Fibroblast of gingiva (primary cell): ENCODE measurements at regions not wholly inside any gene's neighbourhood (a gene's known extent, or its start where the extent isn't known, plus 50 kb on each side); places are given as distances from the start of the nearest gene placed in this dataset.
"Not testable (repeated sequence)": the region's sequence is repeated elsewhere in the genome, so short reads cannot be mapped to it uniquely, and the experiment has no call there.

Experiments used
- DNase-seq: peaks from one replicate; pipeline ENCODE4 v3.0.0-alpha.2; 2011; ENCODE audit warnings: low read depth

GRCh38 chr6:28623242-28623641, 97.6 kb downstream of the GPX5 start:
- DNase-seq = not testable (repeated sequence)

GRCh38 chr6:28626386-28626785, 100.7 kb downstream of the GPX5 start:
- not testable (repeated sequence) for DNase-seq

DNA sequence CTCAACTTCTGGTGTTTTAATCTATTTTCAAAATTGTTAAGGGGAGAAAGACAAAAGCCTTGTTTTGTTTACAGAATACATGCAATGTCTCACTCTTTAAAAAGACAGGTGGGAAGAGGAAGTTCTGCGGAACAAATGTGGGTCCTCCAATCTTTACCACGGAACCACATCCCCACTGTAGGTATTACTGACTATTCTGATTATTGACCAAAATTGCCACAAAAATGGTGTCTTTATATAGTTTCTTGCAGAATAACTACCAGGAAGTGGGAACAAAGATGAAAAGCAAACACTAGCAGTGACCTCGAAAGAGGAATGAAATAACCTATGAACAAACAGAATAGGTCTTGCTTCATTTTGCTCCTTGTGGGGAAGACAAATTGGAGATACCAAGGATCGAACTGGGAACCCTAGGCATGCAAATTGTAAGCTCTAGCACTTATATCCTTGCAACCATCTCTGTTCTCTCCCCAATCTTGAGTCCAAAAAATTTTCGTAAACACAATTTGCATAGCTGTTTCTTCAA, 106.7 kb downstream of the GPX5 start:
- no peak for DNase-seq

- DNase-seq = no peak
These were observed 107.9 kb downstream of the GPX5 start for GRCh38 chr6:28633445-28634215.

- DNase-seq = no peak
These were observed 108.7 kb downstream of the GPX5 start for GRCh38 chr6:28634411-28634760.

- DNase-seq = peak; percentile 3
These were observed 109.3 kb downstream of the GPX5 start for GRCh38 chr6:28634761-28635546.

GRCh38 chr6:28635547-28636158, 110.0 kb downstream of the GPX5 start:
- no peak for DNase-seq

DNA sequence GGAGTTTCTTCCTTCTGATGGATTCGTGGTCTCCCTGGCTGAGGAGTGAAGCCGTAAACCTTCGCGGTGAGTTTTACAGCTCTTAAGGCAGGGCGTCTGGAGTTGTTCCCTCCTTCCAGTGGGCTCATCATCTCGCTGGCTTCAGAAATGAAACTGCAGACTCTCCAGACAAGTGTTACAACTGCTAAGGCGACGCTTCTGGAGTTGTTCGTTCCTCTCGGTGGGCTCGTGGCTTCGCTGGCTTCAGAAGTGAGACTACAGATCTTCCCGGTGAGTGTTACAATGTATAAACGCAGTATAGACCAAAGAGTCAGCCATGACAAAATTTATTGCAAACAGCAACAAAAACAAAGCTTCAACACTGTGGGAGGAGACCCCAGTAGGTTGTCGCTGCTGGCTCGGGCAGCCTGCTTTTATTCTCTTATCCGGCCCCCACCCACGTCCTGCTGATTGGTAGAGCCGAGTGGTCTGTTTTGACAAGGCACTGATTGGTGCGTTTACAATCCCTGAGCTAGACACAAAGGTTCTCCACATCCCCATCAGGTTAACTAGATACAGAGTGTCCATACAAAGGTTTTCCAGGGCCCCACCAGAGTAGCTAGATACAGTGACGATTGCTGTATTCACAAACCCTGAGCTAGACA, 113.2 kb downstream of the GPX5 start:
- DNase-seq = no peak

DNA sequence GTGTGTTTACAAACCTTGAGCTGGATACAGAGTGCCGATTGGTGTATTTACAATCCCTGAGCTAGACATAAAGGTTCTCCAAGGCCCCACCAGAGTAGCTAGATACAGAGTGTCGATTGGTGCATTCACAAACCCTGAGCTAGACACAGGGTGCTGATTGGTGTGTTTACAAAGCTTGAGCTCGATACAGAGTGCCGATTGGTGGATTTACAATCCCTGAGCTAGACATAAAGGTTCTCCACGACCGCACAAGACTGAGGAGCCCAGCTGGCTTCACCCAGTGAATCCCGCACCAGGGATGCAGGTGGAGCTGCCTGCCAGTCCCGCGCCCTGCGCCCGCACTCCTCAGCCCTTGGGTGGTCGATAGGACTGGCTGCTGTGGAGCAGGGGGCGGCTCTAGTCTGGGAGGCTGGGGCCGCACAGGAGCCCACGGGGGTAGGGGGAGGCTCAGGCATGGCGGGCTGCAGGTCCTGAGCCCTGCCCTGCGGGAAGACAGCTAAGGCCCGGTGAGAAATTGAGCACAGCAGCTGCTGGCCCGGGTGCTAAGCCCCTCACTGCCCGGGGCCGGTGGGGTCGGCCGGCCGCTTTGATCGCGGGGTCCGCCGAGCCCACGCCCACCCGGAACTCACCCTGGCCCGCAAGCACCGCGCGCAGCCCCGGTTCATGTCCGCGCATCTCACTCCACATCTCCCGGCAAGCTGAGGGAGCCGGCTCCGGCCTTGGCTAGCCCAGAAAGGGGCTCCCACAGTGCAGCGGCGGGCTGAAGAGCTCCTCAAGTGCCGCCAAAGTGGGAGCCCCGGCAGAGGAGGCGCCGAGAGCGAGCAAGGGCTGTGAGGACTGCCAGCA, 114.0 kb downstream of the GPX5 start:
- DNase-seq = not testable (repeated sequence)

GRCh38 chr6:28643017-28643740, 117.5 kb downstream of the GPX5 start:
- peak; percentile 76 for DNase-seq

- DNase-seq = no peak
These were observed 121.0 kb downstream of the GPX5 start for GRCh38 chr6:28646650-28647049.

GRCh38 chr6:28648035-28648877, 122.6 kb downstream of the GPX5 start:
- peak; percentile 66 for DNase-seq

DNA sequence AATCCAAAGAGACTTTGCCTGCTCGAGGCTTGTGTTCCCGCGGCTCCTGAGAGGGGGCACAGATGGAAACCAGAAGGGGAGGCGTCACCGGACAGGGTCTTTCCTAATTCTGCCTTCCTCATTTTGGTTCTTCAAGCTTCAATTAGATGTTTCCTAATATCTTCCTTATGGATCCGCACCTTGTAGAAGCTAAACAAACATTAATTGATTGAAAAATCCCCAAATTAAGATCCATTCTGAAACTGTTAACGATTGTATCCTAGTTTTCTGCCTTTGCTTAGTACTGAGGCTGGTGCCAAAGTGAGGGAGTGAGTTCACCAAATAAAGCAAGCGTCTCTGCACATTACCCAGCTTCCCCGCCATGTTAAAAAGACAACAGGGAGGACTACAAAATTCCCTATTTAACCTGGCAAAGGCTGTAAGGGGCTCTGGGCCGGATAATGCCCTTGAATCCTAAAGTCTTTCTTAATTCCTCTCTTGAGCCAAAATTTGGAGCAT, 123.2 kb downstream of the GPX5 start:
- no peak for DNase-seq

DNA sequence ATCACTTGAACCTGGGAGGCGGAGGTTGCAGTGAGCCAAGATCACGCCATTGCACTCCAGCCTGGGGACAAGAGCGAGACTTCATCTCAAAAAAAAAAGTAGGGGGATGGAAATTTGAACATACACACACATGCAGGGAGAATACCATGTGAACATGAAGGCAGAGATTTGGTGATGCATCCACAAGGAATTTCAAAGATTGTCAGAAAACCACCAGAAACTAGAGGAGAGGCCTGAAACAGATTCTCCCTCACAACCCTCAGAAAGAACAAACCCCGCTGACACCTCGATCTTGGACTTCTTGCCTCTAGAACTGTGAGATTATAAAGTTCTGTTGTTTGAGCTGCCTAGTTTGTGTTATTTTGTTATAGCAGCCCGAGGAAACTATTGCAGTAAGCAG, 125.5 kb downstream of the GPX5 start:
- no peak for DNase-seq

- DNase-seq = no peak
These were observed 128.2 kb downstream of the GPX5 start for GRCh38 chr6:28653876-28654275.

DNA sequence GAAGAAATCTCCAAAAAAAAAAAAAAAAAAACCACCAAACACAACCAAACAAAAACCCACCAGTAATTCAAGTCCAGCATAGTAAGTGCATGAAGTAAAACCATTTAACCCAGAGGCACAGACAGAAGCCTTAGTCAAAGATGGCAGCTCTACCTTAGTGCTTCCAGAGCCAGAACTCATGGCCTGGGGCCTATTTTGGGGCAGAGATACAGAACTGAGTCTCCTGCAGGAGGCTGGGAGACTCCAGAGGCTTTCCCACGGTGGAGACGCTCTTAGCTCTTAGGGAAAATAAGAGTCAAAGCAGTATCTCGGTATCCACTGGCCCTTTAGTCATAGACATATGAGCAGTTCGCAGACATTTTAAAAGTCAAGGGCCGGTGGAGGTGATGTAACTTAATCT, 129.5 kb downstream of the GPX5 start:
- DNase-seq = no peak

- no peak for DNase-seq
These were observed 131.0 kb downstream of the GPX5 start for GRCh38 chr6:28656715-28657114.

- no peak for DNase-seq
These were observed 131.7 kb downstream of the GPX5 start for GRCh38 chr6:28657381-28657768.

- DNase-seq = peak; percentile 46
These were observed 132.2 kb downstream of the GPX5 start for GRCh38 chr6:28657769-28658465.
